Sigmoid colon (tissue), 4 donors: ENCODE measurements at regions not wholly inside any gene's neighbourhood (a gene's known extent, or its start where the extent isn't known, plus 50 kb on each side); places are given as distances from the start of the nearest gene placed in this dataset.

ENCODE experiments used
- EP300 ChIP-seq, 4 donors: sonication (generic); formaldehyde crosslinking; IDR thresholded peaks; one replicate each; pipeline ENCODE4 v1.6.1; 2017; ENCODE audit warnings: antibody characterized with exemption in 4 of 4
- POLR2A ChIP-seq, 2 donors: fragments of 450-650 bp; IDR thresholded peaks; one replicate each; pipeline ENCODE4 v1.6.1; 2016; ENCODE audit warnings: antibody characterized with exemption in 2 of 2, mild to moderate bottlenecking in 2 of 2, moderate library complexity in 2 of 2
- POLR2AphosphoS5 ChIP-seq, 4 donors: sonication (generic); formaldehyde crosslinking; IDR thresholded peaks; one replicate each; pipeline ENCODE4 v1.6.1; 2017; ENCODE audit warnings: antibody characterized with exemption in 4 of 4
- TF ChIP-seq, protein P1 (sequence below), 4 experiments: fragments of 450-650 bp in 3 of 4; fragments of 200-600 bp in 1 of 4; IDR thresholded peaks; one replicate each; pipeline ENCODE4 v1.5.1; 2016 to 2019; ENCODE audit warnings: antibody characterized with exemption in 4 of 4, mild to moderate bottlenecking in 3 of 4, moderate library complexity in 2 of 4

DNA sequence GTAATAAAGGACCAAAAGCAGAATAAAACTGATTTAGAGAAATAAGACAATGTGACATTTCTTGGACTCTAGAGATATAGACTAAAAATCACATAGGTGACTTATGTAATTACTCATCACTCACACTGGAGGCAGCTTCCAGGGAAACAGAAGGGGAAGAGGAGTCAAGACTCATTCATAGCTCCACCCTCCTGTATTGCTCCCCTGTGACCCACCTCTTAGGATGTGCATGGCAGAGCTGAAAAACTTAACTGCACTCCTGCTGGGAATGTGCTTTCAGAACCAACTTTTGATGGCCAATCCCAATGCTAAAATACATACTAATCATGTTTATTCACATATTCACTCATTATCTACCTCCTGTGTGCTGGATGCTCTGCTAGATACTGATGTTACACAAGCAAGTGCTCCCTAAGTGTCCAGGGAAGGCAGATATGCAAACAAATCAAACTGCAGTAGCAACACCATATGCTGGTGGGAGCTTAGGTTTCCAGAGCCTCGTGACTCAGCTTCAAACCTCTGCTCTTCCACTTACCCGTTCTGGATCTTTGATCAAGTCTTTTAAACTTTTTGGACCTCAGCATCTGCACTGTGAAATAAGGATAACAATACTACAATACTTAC is 316.1 kb downstream of the GALC start:
- TF ChIP-seq, protein P1, sequence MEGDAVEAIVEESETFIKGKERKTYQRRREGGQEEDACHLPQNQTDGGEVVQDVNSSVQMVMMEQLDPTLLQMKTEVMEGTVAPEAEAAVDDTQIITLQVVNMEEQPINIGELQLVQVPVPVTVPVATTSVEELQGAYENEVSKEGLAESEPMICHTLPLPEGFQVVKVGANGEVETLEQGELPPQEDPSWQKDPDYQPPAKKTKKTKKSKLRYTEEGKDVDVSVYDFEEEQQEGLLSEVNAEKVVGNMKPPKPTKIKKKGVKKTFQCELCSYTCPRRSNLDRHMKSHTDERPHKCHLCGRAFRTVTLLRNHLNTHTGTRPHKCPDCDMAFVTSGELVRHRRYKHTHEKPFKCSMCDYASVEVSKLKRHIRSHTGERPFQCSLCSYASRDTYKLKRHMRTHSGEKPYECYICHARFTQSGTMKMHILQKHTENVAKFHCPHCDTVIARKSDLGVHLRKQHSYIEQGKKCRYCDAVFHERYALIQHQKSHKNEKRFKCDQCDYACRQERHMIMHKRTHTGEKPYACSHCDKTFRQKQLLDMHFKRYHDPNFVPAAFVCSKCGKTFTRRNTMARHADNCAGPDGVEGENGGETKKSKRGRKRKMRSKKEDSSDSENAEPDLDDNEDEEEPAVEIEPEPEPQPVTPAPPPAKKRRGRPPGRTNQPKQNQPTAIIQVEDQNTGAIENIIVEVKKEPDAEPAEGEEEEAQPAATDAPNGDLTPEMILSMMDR (IDR thresholded peaks at IDR 0.05) = no peak
- TF ChIP-seq POLR2A (IDR thresholded peaks at IDR 0.05) (no peak), EP300 (IDR thresholded peaks at IDR 0.05) (no peak), POLR2AphosphoS5 (IDR thresholded peaks at IDR 0.05) (no peak)
